ENCODE measurements at regions not wholly inside any gene's neighbourhood (a gene's known extent, or its start where the extent isn't known, plus 50 kb on each side); places are given as distances from the start of the nearest gene placed in this dataset.

GRCh38 chr13:86945584-86945983 is 725.6 kb upstream of the SLITRK5 start:
- TF ChIP-seq TCF12 (IDR thresholded peaks at IDR 0.05; ENCODE audit: low read depth) (no peak), ZBTB7A (IDR thresholded peaks at IDR 0.05; ENCODE audit: low read depth) (no peak), YY1 (IDR thresholded peaks at IDR 0.05; ENCODE audit: low read depth) (no peak), RAD21 (IDR thresholded peaks at IDR 0.05; ENCODE audit: low read depth) (no peak), NFIC (IDR thresholded peaks at IDR 0.05) (no peak), TAF1 (IDR thresholded peaks at IDR 0.05; ENCODE audit: low read depth) (no peak), EGR1 (IDR thresholded peaks at IDR 0.05) (no peak), MAX (IDR thresholded peaks at IDR 0.05) (no peak)

- TF ChIP-seq EP300 (IDR thresholded peaks at IDR 0.05; ENCODE audit: borderline replicate concordance) (no peak), USF1 (IDR thresholded peaks at IDR 0.05) (no peak), ZBTB7A (IDR thresholded peaks at IDR 0.05; ENCODE audit: low read depth) (no peak), RAD21 (IDR thresholded peaks at IDR 0.05; ENCODE audit: low read depth) (no peak), CREB1 (IDR thresholded peaks at IDR 0.05; ENCODE audit: low read depth) (no peak), TCF12 (IDR thresholded peaks at IDR 0.05; ENCODE audit: low read depth) (no peak), NFIC (IDR thresholded peaks at IDR 0.05) (no peak), EGR1 (IDR thresholded peaks at IDR 0.05) (no peak), CEBPB (IDR thresholded peaks at IDR 0.05) (no peak), YY1 (IDR thresholded peaks at IDR 0.05; ENCODE audit: low read depth) (no peak)
Measured at GRCh38 chr13:86946734-86947133, 724.4 kb upstream of the SLITRK5 start.

- TF ChIP-seq FOXM1 (IDR thresholded peaks at IDR 0.05; ENCODE audit: borderline replicate concordance, low read depth) = no peak
Measured at GRCh38 chr13:86954341-86954740, 716.8 kb upstream of the SLITRK5 start.

- TF ChIP-seq ZBTB7A (IDR thresholded peaks at IDR 0.05; ENCODE audit: low read depth) (no peak), CREB1 (IDR thresholded peaks at IDR 0.05; ENCODE audit: low read depth) (no peak), EGR1 (IDR thresholded peaks at IDR 0.05) (no peak), TCF12 (IDR thresholded peaks at IDR 0.05; ENCODE audit: low read depth) (no peak), CEBPB (IDR thresholded peaks at IDR 0.05) (no peak), FOXM1 (IDR thresholded peaks at IDR 0.05; ENCODE audit: borderline replicate concordance, low read depth) (no peak), MAX (IDR thresholded peaks at IDR 0.05) (no peak), REST (IDR thresholded peaks at IDR 0.05; ENCODE audit: low read depth) (no peak), TAF1 (IDR thresholded peaks at IDR 0.05; ENCODE audit: low read depth) (no peak), YY1 (IDR thresholded peaks at IDR 0.05; ENCODE audit: low read depth) (no peak), RAD21 (IDR thresholded peaks at IDR 0.05; ENCODE audit: low read depth) (no peak)
Measured at GRCh38 chr13:86960876-86961275, 710.3 kb upstream of the SLITRK5 start.

- TF ChIP-seq MAX (IDR thresholded peaks at IDR 0.05) (no peak), CEBPB (IDR thresholded peaks at IDR 0.05) (no peak), FOXM1 (IDR thresholded peaks at IDR 0.05; ENCODE audit: borderline replicate concordance, low read depth) (no peak), TAF1 (IDR thresholded peaks at IDR 0.05; ENCODE audit: low read depth) (no peak), EGR1 (IDR thresholded peaks at IDR 0.05) (no peak), USF1 (IDR thresholded peaks at IDR 0.05) (no peak), TCF12 (IDR thresholded peaks at IDR 0.05; ENCODE audit: low read depth) (no peak), REST (IDR thresholded peaks at IDR 0.05; ENCODE audit: low read depth) (no peak), ZBTB7A (IDR thresholded peaks at IDR 0.05; ENCODE audit: low read depth) (no peak), NFIC (IDR thresholded peaks at IDR 0.05) (no peak), TEAD4 (IDR thresholded peaks at IDR 0.05) (no peak), EP300 (IDR thresholded peaks at IDR 0.05; ENCODE audit: borderline replicate concordance) (no peak), CREB1 (IDR thresholded peaks at IDR 0.05; ENCODE audit: low read depth) (no peak), YY1 (IDR thresholded peaks at IDR 0.05; ENCODE audit: low read depth) (no peak)
Measured at GRCh38 chr13:86974251-86974994, 696.7 kb upstream of the SLITRK5 start.

GRCh38 chr13:86974995-86975328 is 696.2 kb upstream of the SLITRK5 start:
- TF ChIP-seq FOXM1 (IDR thresholded peaks at IDR 0.05; ENCODE audit: borderline replicate concordance, low read depth) (no peak), RAD21 (IDR thresholded peaks at IDR 0.05; ENCODE audit: low read depth) (peak; percentile 29; the same call in 1 of the 2 replicates)

Measured in Ishikawa (cell line).